Parathyroid adenoma (tissue), 2 donors: ENCODE measurements at regions not wholly inside any gene's neighbourhood (a gene's known extent, or its start where the extent isn't known, plus 50 kb on each side); places are given as distances from the start of the nearest gene placed in this dataset.

Experiments used
- H2AFZ ChIP-seq: fragments of 300-600 bp; sonication (generic); one replicate; pipeline ENCODE4 v1.7.0; 2017; ENCODE audit warnings: antibody characterized with exemption, mild to moderate bottlenecking
- H3K27ac ChIP-seq: fragments of 300-600 bp; sonication (generic); one replicate; pipeline ENCODE4 v1.7.0; 2017
- H3K27me3 ChIP-seq: fragments of 300-600 bp; sonication (generic); one replicate; pipeline ENCODE4 v1.7.0; 2017; ENCODE audit warnings: low read length; ENCODE audit not compliant: control insufficient read depth, insufficient read depth
- H3K36me3 ChIP-seq: fragments of 300-600 bp; sonication (generic); one replicate; pipeline ENCODE4 v1.7.0; 2017; ENCODE audit warnings: low read length; ENCODE audit not compliant: control insufficient read depth, insufficient read depth
- H3K4me1 ChIP-seq: fragments of 300-600 bp; sonication (generic); one replicate; pipeline ENCODE4 v1.7.0; 2017; ENCODE audit warnings: control low read depth
- H3K4me2 ChIP-seq: fragments of 300-600 bp; sonication (generic); one replicate; pipeline ENCODE4 v1.7.0; 2017; ENCODE audit warnings: low read length
- H3K4me3 ChIP-seq: fragments of 300-600 bp; sonication (generic); one replicate; pipeline ENCODE4 v1.7.0; 2017; ENCODE audit warnings: low read depth, low read length
- H3K79me2 ChIP-seq: fragments of 300-600 bp; sonication (generic); one replicate; pipeline ENCODE4 v1.7.0; 2017; ENCODE audit warnings: control low read depth
- H3K9ac ChIP-seq: fragments of 300-600 bp; sonication (generic); one replicate; pipeline ENCODE4 v1.7.0; 2017; ENCODE audit warnings: mild to moderate bottlenecking
- H3K9me3 ChIP-seq: fragments of 300-600 bp; sonication (generic); one replicate; pipeline ENCODE4 v1.7.0; 2017; ENCODE audit warnings: low read length; ENCODE audit not compliant: control insufficient read depth
- TF ChIP-seq, protein P1 (sequence below): fragments of 300-600 bp; sonication (generic); IDR thresholded peaks from one replicate; pipeline ENCODE4 v1.7.0; 2017; ENCODE audit warnings: antibody characterized with exemption, mild to moderate bottlenecking
- donor health status: primary hyperparathyroidism.

GRCh38 chr7:79882922-79883321, 251.7 kb upstream of the GNAI1 start:
- Histone ChIP-seq H3K4me2 (no peak overlapping the region), H3K9ac (no peak overlapping the region), H2AFZ (no peak overlapping the region), H3K9me3 (no peaks in the 10 kb centered on the region), H3K79me2 (no peaks in the 10 kb centered on the region), H3K36me3 (no peaks in the 10 kb centered on the region), H3K27me3 (no peaks in the 10 kb centered on the region), H3K27ac (no peak overlapping the region), H3K4me1 (no peaks in the 10 kb centered on the region), H3K4me3 (no peak overlapping the region)
- TF ChIP-seq, protein P1, sequence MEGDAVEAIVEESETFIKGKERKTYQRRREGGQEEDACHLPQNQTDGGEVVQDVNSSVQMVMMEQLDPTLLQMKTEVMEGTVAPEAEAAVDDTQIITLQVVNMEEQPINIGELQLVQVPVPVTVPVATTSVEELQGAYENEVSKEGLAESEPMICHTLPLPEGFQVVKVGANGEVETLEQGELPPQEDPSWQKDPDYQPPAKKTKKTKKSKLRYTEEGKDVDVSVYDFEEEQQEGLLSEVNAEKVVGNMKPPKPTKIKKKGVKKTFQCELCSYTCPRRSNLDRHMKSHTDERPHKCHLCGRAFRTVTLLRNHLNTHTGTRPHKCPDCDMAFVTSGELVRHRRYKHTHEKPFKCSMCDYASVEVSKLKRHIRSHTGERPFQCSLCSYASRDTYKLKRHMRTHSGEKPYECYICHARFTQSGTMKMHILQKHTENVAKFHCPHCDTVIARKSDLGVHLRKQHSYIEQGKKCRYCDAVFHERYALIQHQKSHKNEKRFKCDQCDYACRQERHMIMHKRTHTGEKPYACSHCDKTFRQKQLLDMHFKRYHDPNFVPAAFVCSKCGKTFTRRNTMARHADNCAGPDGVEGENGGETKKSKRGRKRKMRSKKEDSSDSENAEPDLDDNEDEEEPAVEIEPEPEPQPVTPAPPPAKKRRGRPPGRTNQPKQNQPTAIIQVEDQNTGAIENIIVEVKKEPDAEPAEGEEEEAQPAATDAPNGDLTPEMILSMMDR: no peak

GRCh38 chr7:79880312-79880711, 254.3 kb upstream of the GNAI1 start:
- H3K4me3 ChIP-seq: no peak overlapping the region
- no peaks in the 10 kb centered on the region for H3K36me3 ChIP-seq
- no peak overlapping the region for H3K9ac ChIP-seq
- H3K27me3 ChIP-seq: no peaks in the 10 kb centered on the region
- no peaks in the 10 kb centered on the region for H3K9me3 ChIP-seq
- H3K4me1 ChIP-seq: no peaks in the 10 kb centered on the region
- no peak overlapping the region for H2AFZ ChIP-seq
- no peak overlapping the region for H3K4me2 ChIP-seq
- TF ChIP-seq, protein P1: no peak
- no peaks in the 10 kb centered on the region for H3K79me2 ChIP-seq
- no peak overlapping the region for H3K27ac ChIP-seq

DNA sequence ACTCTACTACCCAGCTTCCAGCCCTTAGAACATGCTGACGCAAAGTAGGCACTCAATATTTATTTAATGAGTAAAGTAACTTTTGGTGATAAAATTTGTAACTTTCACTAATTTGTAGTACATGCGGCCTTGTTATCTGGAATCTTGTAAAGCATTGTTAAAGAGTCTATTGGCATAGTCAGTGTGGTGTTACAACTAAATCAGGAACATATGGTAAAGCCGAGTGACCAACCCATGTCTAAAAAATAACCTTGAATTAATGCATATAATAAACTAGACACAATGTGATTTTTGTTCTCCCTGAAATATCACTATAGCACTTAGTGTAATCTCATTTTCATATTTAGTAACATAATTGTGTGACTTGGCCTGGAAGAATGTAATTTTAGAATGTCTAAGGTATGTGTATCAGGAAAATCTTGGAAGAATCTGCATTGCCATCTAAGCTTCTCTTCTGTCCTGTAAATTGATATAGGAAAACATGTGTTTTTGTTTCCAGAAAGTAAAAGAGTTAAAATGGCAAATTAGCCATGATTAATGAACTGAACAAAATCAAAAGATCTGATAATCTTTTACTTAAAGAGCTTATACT, 256.7 kb upstream of the GNAI1 start:
- Histone ChIP-seq H3K27ac (no peak overlapping the region), H3K4me1 (no peaks in the 10 kb centered on the region), H3K9ac (no peak overlapping the region), H3K4me2 (no peak overlapping the region), H3K4me3 (no peak overlapping the region), H3K79me2 (no peaks in the 10 kb centered on the region), H2AFZ (no peak overlapping the region), H3K9me3 (no peaks in the 10 kb centered on the region), H3K36me3 (no peaks in the 10 kb centered on the region), H3K27me3 (no peaks in the 10 kb centered on the region)
- TF ChIP-seq, protein P1: no peak

DNA sequence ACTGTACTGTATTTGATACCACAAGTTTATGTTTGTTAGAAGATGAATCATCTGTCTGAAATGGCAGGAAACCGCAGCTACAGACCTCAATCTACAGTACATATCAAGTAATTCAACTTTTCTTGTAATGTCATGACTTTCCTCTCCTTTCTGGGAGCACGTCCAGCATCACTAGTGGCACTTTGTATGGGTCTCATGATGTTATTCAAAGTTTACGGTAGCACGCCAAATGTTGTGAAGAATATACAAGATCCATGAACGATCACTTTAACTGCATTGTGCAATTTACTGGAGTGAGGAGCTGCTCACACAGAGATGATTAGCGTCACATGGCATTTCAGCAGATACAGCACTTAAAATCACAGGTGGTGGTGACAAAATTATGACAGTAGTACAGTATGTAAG, 257.8 kb upstream of the GNAI1 start:
- no peaks in the 10 kb centered on the region for H3K9me3 ChIP-seq
- H3K79me2 ChIP-seq: no peaks in the 10 kb centered on the region
- no peak overlapping the region for H2AFZ ChIP-seq
- TF ChIP-seq, protein P1: no peak
- H3K36me3 ChIP-seq: no peaks in the 10 kb centered on the region
- no peaks in the 10 kb centered on the region for H3K27me3 ChIP-seq
- no peaks in the 10 kb centered on the region for H3K4me1 ChIP-seq
- H3K4me2 ChIP-seq: no peak overlapping the region
- H3K4me3 ChIP-seq: no peak overlapping the region
- H3K27ac ChIP-seq: no peak overlapping the region
- H3K9ac ChIP-seq: no peak overlapping the region

DNA sequence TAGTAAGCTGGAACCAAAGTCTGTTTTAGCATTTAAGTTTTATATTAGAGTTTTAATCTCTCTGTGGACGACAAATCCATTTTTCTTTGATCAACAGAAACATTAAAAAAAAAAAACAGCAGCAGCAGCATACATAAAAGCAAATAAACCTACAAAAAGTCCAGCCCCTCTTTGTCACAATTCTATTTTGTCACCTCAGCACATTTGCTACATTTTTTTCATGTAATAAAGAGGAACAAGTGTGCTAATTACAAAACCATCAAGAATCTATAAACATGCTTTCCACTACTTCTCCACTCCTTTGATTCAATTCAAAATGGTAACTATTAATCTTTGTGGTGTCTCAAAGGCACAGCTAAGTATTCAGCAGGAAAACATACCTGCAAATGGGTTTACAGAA, 259.8 kb upstream of the GNAI1 start:
- TF ChIP-seq, protein P1: no peak
- Histone ChIP-seq H2AFZ (no peak overlapping the region), H3K4me3 (no peak overlapping the region), H3K36me3 (no peaks in the 10 kb centered on the region), H3K4me1 (no peaks in the 10 kb centered on the region), H3K9me3 (no peaks in the 10 kb centered on the region), H3K27me3 (no peaks in the 10 kb centered on the region), H3K27ac (no peak overlapping the region), H3K4me2 (no peak overlapping the region), H3K9ac (no peak overlapping the region), H3K79me2 (no peaks in the 10 kb centered on the region)
